Activated T-cell treated with anti-CD3 and anti-CD28 coated beads for 24 hours (primary cell): ENCODE measurements at regions not wholly inside any gene's neighbourhood (a gene's known extent, or its start where the extent isn't known, plus 50 kb on each side); places are given as distances from the start of the nearest gene placed in this dataset.

Experiments used
- DNase-seq: peaks from one replicate; pipeline ENCODE4 v3.0.0-alpha.2; 2020; ENCODE audit warnings: low read depth

DNA sequence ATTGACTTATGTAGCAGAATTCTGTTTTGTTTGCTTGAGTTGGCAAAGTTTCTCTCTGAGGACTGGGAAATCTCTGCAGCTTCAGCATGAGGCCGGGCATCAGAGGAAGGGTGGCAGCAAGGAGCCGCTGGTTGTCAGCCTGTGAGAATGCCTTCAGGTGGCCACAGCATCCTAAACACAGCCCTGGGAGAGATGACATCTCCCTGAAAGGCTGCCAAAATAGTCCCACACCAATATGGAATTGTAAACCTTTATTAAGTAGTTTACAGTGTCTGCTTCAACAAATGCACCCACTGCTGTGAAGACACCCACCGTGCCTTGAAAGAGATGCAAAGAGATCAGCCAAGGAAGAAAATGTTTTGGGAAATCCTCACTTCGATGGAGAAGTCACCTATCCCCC lies 609.7 kb upstream of the ARRDC4 start:
- DNase-seq: no peak

DNA sequence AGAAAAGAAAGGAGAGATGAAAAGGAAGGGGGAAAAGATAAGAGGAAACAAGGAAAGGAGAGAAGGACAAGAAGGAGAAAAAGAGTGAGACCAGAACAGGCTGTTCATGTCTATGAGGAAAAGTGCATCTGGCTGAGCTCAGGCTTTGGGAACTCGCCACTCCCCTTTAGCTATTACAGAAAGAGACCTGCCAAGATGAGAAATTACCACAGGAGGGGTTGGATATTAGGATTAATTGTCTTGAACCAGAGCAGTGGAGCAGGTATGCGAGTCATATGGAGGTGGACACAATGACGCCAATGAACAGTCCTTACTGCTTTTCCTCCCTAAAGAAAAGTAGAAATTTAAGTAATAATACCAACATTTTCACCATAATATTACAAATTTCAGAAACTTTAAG lies 577.0 kb upstream of the ARRDC4 start:
- no peak for DNase-seq

DNA sequence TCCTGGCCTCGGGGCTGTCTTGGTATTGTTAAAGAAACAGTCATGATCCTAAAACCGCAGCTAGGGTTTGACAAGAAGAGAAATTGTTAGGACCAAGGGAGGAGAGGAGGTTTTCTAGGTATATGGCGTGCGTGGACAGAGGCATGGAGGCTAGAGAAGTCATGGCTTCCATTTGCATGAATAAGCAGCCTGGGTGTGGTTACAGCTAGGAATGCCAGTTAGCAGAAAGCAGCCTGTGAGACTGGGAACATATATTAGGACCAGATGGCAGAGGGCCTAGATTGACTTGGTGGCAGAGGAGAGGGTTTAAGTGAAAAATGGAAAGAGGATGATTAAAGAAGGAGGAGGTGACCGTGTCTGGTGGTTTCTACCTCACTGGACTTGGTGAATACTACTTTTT lies 573.6 kb upstream of the ARRDC4 start:
- DNase-seq: no peak

DNA sequence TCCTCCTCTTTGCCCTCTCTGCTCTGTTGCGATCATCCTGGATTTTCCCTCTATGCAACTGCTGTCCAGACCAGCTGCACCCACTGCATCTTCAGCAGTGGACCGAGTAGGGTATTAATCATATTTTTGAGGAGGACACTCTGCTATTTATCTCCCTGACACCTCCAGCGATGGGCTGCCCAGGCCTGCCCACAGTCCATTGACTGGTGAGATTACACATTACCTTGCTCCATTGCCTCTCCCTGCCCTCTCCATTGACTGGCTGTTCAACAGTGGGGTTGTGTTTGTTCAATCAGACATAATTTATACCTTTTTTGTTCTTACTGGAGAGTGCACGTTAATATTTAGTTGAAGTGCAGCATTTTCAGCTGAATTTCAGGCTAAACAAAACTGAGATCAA lies 559.3 kb upstream of the ARRDC4 start:
- DNase-seq: no peak

- DNase-seq: no peak
Observed at GRCh38 chr15:97401970-97402369, 558.5 kb upstream of the ARRDC4 start.

GRCh38 chr15:97406841-97407240 lies 553.7 kb upstream of the ARRDC4 start:
- DNase-seq: no peak

GRCh38 chr15:97410897-97411575 lies 549.5 kb upstream of the ARRDC4 start:
- DNase-seq: no peak

- DNase-seq: no peak
Observed at GRCh38 chr15:97420130-97420529, 540.4 kb upstream of the ARRDC4 start.

- no peak for DNase-seq
Observed at GRCh38 chr15:97425596-97425995, 534.9 kb upstream of the ARRDC4 start.

DNA sequence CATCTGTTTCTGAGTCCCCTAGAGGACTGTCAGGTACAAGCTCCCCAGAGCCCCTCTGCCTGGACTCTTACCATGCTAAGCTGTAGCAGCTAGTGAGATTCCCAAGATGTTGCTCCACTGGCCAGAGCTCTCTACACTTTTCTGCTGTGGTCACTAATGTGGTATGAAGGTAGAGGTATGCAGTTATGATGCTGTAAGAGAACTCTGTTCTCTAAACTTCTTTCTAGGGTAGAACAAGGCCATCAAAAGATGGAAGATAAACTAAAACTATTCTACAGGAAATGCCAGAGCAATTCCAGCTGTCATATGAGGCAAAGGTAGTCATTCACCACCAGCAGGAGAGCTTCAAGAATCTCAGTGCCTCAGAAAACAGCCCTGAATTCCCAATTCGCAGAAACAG lies 517.4 kb upstream of the ARRDC4 start:
- DNase-seq: no peak

DNA sequence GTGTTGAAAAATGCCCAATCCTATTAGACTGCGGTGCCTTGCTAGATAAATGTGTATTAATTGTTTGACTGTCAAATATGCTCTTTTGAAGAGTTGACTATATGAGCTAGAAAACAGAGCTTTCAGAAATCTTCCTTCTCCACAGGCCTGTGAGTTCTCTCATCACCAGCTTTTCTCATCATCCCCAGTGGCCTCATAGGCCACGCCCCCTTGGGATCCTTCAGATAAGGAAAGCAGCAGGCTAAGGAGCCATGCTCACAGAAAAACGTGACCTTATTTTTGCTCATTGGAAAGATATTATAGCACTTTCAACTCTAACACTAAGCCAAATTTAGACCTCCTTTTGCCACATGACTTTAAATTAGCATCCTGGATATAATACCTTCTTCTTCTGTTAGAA lies 514.4 kb upstream of the ARRDC4 start:
- no peak for DNase-seq

GRCh38 chr15:97456521-97457202 lies 503.8 kb upstream of the ARRDC4 start:
- DNase-seq: no peak

GRCh38 chr15:97457203-97457847 lies 503.2 kb upstream of the ARRDC4 start:
- no peak for DNase-seq

- DNase-seq: no peak
Observed at GRCh38 chr15:97459771-97460170, 500.7 kb upstream of the ARRDC4 start.

DNA sequence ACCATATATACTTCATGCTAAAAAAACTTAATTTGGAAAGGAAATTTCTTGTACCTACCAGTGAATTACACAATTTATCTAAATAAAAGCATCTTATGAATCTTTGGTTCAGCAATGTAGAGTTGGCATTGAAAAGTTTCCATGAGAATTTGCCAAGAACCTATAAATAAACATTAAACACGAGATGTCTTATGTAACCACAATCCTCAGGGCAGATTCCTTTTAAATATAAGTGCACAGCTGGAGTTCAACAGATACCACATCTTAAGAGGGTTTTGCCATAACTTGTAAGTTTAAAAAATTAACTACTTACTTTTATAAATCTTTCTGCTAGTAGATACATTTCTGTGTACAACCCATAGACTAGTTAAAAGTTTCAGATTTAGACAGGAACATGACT lies 499.3 kb upstream of the ARRDC4 start:
- DNase-seq: no peak

- no peak for DNase-seq
Observed at GRCh38 chr15:97463696-97464095, 496.8 kb upstream of the ARRDC4 start.

DNA sequence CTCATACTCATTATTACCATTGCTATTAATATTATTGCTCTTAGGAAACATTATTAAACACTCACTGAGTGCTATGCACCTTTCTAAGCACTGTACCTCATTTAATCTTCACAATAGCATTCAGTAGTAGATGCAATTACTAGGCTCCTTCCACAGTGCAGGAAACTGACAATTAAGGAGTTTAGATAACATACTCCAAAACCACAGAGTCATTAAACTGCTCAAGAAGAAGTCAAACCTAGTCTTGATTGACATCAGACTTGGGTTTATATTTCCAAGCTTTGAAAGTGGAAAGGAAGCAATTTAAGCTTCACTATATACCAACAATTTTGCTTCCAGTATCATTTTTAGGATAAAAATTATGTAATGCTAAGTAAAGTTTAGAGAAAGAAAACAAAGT lies 490.1 kb upstream of the ARRDC4 start:
- DNase-seq: no peak

DNA sequence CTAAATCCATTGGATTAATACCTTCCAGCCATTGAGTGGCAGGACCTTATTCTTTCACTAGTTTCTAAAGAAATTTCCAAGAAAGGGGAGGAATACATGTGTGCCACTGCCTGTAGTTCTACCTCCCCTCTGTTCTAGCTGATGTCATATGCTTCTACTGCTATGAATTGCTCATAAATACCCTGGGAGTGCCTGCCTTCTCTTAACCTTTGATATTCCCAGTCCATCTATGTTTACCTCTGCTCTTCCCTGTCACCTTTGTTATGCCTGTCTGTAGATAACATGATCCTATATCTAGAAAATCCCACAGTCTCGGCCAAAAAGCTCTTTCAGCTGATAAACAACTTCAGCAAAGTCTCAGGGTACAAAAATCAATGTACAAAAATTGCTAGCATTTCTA lies 486.9 kb upstream of the ARRDC4 start:
- no peak for DNase-seq

DNA sequence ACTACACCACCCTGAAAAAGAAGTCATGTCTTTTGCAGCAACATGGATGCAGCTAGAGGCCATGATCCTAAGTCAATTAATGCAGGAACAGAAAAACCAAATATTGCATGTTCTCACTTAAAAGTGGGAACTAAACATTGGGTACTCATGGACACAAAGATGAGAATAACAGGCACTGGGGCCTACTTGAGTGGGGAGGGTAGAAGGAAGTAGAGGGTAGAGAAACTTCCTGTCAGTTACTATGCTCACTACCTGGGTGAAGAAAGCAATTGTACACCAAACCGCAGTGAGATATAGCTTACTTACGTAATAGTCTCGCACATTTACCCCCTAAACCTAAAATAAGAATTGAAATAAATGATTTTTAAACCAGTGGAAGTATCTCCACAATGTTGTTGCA lies 480.5 kb upstream of the ARRDC4 start:
- DNase-seq: no peak

- no peak for DNase-seq
Observed at GRCh38 chr15:97482521-97482920, 478.0 kb upstream of the ARRDC4 start.

- DNase-seq: no peak
Observed at GRCh38 chr15:97483232-97483631, 477.3 kb upstream of the ARRDC4 start.

GRCh38 chr15:97490429-97490828 lies 470.1 kb upstream of the ARRDC4 start:
- DNase-seq: no peak

GRCh38 chr15:97501291-97501690 lies 459.2 kb upstream of the ARRDC4 start:
- no peak for DNase-seq

- DNase-seq: no peak
Observed at GRCh38 chr15:97502038-97502437, 458.5 kb upstream of the ARRDC4 start.
